Ascending aorta (tissue), 2 donors: ENCODE measurements at regions not wholly inside any gene's neighbourhood (a gene's known extent, or its start where the extent isn't known, plus 50 kb on each side); places are given as distances from the start of the nearest gene placed in this dataset.

Experiments
- DNase-seq, 2 donors: peaks; one replicate each; pipeline ENCODE4 v3.0.0-alpha.2; 2019; ENCODE audit warnings: low spot score in 2 of 2
- H3K27ac ChIP-seq, 2 donors: fragments of 200-600 bp; sonication (generic); one replicate each; pipeline ENCODE4 v1.5.1; 2016 to 2017; ENCODE audit warnings: mild to moderate bottlenecking in 1 of 2
- H3K27me3 ChIP-seq: fragments of 200-600 bp; sonication (generic); one replicate; pipeline ENCODE4 v1.5.1; 2017
- H3K36me3 ChIP-seq, 2 donors: fragments of 200-600 bp; sonication (generic); one replicate each; pipeline ENCODE4 v1.5.1; 2016
- H3K4me1 ChIP-seq, 2 donors: fragments of 200-600 bp; sonication (generic); one replicate each; pipeline ENCODE4 v1.5.1; 2016 to 2017; ENCODE audit warnings: mild to moderate bottlenecking in 1 of 2
- H3K4me3 ChIP-seq, 2 donors: fragments of 200-600 bp; sonication (generic); one replicate each; pipeline ENCODE4 v1.5.1; 2016 to 2017; ENCODE audit warnings: mild to moderate bottlenecking in 1 of 2
- H3K9me3 ChIP-seq, 2 donors: fragments of 200-600 bp; sonication (generic); one replicate each; pipeline ENCODE4 v1.5.1; 2016
- intact Hi-C: fragments of 100-400 bp; cut with DNase I; formaldehyde crosslinking; loops from one replicate; pipeline ENCODE4 v1.15.1; 2023
- TF ChIP-seq, protein P1 (sequence below), 3 experiments: fragments of 200-600 bp in 2 of 3; fragments of 450-650 bp in 1 of 3; sonication (generic) in 2 of 3; IDR thresholded peaks; one replicate each; pipeline ENCODE4 v1.5.1; 2016 to 2019; ENCODE audit warnings: antibody characterized with exemption in 3 of 3, mild to moderate bottlenecking in 1 of 3, moderate library complexity in 1 of 3

DNA sequence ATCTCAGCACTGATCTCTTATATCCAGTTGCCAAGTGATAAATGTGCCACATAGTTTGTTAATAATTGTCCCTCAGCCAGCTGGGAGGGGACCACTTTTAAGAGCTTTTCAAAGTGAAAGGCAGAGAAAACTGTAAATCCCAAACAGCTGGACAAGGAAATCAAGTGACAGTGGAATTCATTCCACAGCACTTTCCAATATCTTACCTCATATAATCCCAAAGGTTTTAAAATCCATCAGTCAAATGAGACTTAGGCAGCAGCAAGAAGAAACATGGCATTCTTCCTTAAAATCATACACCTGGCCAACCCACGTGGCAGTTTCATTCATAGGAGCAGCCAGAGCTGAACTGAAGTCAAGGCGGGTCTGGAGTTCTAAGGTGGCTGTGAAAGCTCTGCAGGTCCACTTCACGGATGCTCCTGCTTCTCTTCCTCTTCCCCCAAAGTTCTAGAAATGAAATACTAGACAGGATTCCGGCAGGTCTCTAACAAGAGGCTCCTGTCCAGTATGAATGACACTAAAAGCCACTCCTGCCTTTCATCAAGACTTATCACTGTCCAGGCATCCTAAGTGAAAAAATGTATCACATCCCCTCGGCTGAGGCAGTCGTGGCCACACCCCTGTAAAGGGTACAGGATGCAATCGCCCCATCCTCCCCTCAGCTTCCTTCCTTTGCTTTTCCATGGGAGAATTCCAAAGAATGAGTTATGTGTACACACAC, 190.4 kb upstream of the STK17B start:
- H3K9me3 ChIP-seq, result no peaks in the 10 kb centered on the region
- no peak for DNase-seq
- intact Hi-C loops, result no loop called here
- no peak overlapping the region for H3K27ac ChIP-seq
- H3K27me3 ChIP-seq, result no peaks in the 10 kb centered on the region
- H3K4me3 ChIP-seq, result no peak overlapping the region
- H3K36me3 ChIP-seq, result no peaks in the 10 kb centered on the region
- H3K4me1 ChIP-seq, result no peaks in the 10 kb centered on the region
- TF ChIP-seq, protein P1, sequence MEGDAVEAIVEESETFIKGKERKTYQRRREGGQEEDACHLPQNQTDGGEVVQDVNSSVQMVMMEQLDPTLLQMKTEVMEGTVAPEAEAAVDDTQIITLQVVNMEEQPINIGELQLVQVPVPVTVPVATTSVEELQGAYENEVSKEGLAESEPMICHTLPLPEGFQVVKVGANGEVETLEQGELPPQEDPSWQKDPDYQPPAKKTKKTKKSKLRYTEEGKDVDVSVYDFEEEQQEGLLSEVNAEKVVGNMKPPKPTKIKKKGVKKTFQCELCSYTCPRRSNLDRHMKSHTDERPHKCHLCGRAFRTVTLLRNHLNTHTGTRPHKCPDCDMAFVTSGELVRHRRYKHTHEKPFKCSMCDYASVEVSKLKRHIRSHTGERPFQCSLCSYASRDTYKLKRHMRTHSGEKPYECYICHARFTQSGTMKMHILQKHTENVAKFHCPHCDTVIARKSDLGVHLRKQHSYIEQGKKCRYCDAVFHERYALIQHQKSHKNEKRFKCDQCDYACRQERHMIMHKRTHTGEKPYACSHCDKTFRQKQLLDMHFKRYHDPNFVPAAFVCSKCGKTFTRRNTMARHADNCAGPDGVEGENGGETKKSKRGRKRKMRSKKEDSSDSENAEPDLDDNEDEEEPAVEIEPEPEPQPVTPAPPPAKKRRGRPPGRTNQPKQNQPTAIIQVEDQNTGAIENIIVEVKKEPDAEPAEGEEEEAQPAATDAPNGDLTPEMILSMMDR (IDR thresholded peaks at IDR 0.05), result no peak

DNA sequence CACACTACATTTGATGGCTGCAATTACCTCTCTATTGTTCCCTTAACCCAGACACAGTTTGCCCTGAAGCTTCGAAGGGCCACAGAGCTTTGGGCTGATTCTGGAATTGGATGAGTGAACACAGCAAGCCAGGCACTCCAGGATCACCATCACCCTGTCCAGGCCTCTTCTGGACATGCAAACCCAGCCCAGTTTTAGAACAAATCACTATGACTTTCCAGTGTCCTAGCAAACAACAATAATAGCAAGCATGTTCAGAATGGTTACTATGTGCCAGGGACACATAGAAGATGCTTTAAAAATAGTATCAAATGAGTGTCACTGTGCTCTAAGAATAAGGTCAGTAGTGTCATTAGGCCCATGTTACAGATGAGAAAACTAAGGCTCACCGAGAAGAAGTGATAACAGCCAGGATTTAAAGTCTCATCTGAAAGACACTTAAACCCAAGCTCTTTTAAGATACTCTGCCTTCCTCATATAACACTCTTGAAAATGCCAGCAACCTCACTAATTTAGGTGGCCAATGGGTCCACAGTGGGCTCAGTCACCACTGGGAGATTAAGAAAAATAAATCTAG, 191.7 kb upstream of the STK17B start:
- intact Hi-C loops, result no loop called here
- Histone ChIP-seq H3K4me1 (no peaks in the 10 kb centered on the region), H3K4me3 (no peak overlapping the region), H3K27ac (no peak overlapping the region), H3K36me3 (no peaks in the 10 kb centered on the region), H3K9me3 (no peaks in the 10 kb centered on the region), H3K27me3 (no peaks in the 10 kb centered on the region)
- TF ChIP-seq, protein P1 (IDR thresholded peaks at IDR 0.05), result no peak
- DNase-seq, result no peak

DNA sequence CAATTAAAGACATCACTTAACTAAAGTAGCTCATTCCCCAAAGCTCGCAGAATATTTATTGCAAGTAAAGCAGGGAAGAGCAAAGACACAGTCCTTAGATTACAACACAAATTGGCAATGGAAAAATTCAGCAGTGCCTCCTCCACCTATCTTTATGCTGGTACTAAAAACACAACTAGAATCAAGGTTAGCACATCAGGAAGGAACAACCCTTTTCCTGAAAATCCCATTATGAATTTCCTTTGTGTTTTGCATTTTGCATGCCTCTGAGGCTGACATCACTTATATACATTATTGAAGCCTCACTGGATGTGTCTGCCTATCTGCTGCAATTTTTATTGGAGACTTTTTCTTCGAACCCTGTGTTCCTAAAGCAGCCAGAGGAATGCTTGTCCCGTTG, 193.8 kb upstream of the STK17B start:
- Histone ChIP-seq H3K36me3 (no peaks in the 10 kb centered on the region), H3K9me3 (peaks cover 0 to 8% of the 10 kb centered on the region in 2 donors), H3K27ac (no peak overlapping the region), H3K27me3 (no peaks in the 10 kb centered on the region), H3K4me3 (no peak overlapping the region), H3K4me1 (no peaks in the 10 kb centered on the region)
- intact Hi-C loops, result no loop called here
- DNase-seq, result no peak
- TF ChIP-seq, protein P1 (IDR thresholded peaks at IDR 0.05), result no peak

DNA sequence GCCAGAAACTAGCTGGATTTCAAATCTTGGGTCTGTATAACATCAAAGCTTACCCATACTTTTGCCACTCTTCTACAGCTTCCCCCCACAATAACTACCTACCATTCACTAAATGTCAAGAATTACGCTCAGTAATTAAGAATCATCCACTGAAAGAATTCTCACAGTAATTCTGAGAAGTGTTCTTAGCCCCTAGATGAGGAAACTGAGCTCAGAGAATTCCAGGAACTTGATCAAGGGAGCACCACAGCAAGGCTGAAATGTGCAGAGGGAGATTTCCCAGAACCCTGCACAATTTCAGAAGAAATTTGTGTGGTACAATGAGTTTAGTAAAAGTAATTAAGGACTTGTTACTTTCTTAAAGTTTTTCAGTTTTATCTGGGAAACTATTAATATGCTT, 194.5 kb upstream of the STK17B start:
- intact Hi-C loops, result no loop called here
- H3K4me1 ChIP-seq, result no peaks in the 10 kb centered on the region
- no peak overlapping the region for H3K27ac ChIP-seq
- H3K9me3 ChIP-seq, result peaks cover 0 to 8% of the 10 kb centered on the region in 2 donors
- no peaks in the 10 kb centered on the region for H3K27me3 ChIP-seq
- no peaks in the 10 kb centered on the region for H3K36me3 ChIP-seq
- TF ChIP-seq, protein P1 (IDR thresholded peaks at IDR 0.05), result no peak
- DNase-seq, result no peak
- H3K4me3 ChIP-seq, result no peak overlapping the region

DNA sequence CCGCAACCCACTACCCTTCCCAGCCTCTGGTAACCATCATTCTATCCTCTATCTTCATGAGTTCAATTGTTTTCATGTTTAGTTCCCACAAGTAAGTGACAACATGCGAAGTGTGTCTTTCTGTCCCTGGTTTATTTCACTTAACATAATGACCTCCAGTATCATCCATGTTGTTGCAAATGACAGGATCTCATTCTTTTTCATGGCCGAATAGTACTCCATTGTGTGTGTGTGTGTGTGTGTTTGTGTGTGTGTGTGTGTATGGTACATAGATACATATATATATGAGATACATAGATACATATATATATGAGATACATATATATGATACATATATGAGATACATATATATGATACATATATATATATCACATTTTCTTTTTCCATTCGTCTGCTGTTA, 196.3 kb upstream of the STK17B start:
- no peaks in the 10 kb centered on the region for H3K27me3 ChIP-seq
- H3K9me3 ChIP-seq, result peaks cover 0 to 8% of the 10 kb centered on the region in 2 donors
- intact Hi-C loops, result no loop called here
- TF ChIP-seq, protein P1 (IDR thresholded peaks at IDR 0.05), result no peak
- no peak overlapping the region for H3K4me3 ChIP-seq
- H3K27ac ChIP-seq, result no peak overlapping the region
- no peaks in the 10 kb centered on the region for H3K4me1 ChIP-seq
- no peaks in the 10 kb centered on the region for H3K36me3 ChIP-seq
- no peak for DNase-seq
